Type B pancreatic cell (in vitro differentiated cells): ENCODE measurements at regions not wholly inside any gene's neighbourhood (a gene's known extent, or its start where the extent isn't known, plus 50 kb on each side); places are given as distances from the start of the nearest gene placed in this dataset.

ENCODE experiments used
- DNase-seq: peaks from one replicate; pipeline ENCODE4 v3.0.0; 2021; ENCODE audit warnings: mixed read lengths; ENCODE audit not compliant: unreplicated experiment; ENCODE audit errors: extremely low spot score
- H3K27ac Mint-ChIP-seq: 2 replicates; pipeline ENCODE4 v1.8.0; 2021; ENCODE audit warnings: mild to moderate bottlenecking, mixed read lengths
- H3K27me3 Mint-ChIP-seq: 2 replicates; pipeline ENCODE4 v1.8.0; 2021; ENCODE audit warnings: mixed read lengths
- H3K36me3 Mint-ChIP-seq: 2 replicates; pipeline ENCODE4 v1.8.0; 2021; ENCODE audit warnings: mixed read lengths
- H3K4me1 Mint-ChIP-seq: one replicate; pipeline ENCODE4 v1.8.0; 2021; ENCODE audit warnings: mixed read lengths; ENCODE audit not compliant: unreplicated experiment
- H3K4me3 Mint-ChIP-seq: 2 replicates; pipeline ENCODE4 v1.8.0; 2021; ENCODE audit warnings: mild to moderate bottlenecking, mixed read lengths
- H3K9me3 Mint-ChIP-seq: 2 replicates; pipeline ENCODE4 v1.8.0; 2021; ENCODE audit warnings: mixed read lengths
- TF ChIP-seq, protein P1 (sequence below): fragments of 200-600 bp; sonication (generic); conservative IDR thresholded peaks from 2 replicates; pipeline ENCODE4 v1.5.0; 2021; ENCODE audit warnings: antibody characterized with exemption, mild to moderate bottlenecking

DNA sequence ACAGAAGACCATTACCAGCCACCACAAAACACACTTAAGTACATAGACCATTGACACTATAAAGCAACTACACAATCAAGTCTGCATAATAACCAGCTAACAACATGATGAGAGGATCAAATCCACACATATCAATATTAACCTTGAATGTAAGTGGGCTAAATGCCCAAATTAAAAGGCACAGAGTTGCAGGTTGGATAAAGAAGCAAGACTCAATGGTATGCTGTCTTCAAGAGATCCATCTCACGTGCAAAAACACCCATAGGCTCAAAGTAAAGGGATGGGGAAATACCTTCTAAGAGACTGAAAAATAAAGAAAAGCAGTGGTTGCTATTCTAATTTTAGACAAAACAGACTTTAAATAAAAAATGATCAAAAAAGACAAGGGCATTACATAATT lies 113.6 kb upstream of the CD180 start:
- Mint-ChIP-seq H3K27ac (no peak overlapping the region), H3K36me3 (peaks cover 4% of the 10 kb centered on the region), H3K4me1 (peaks cover 21% of the 10 kb centered on the region), H3K9me3 (no peaks in the 10 kb centered on the region), H3K4me3 (no peak overlapping the region), H3K27me3 (peaks cover 3% of the 10 kb centered on the region)
- TF ChIP-seq, protein P1, sequence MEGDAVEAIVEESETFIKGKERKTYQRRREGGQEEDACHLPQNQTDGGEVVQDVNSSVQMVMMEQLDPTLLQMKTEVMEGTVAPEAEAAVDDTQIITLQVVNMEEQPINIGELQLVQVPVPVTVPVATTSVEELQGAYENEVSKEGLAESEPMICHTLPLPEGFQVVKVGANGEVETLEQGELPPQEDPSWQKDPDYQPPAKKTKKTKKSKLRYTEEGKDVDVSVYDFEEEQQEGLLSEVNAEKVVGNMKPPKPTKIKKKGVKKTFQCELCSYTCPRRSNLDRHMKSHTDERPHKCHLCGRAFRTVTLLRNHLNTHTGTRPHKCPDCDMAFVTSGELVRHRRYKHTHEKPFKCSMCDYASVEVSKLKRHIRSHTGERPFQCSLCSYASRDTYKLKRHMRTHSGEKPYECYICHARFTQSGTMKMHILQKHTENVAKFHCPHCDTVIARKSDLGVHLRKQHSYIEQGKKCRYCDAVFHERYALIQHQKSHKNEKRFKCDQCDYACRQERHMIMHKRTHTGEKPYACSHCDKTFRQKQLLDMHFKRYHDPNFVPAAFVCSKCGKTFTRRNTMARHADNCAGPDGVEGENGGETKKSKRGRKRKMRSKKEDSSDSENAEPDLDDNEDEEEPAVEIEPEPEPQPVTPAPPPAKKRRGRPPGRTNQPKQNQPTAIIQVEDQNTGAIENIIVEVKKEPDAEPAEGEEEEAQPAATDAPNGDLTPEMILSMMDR, result no peak
- no peak for DNase-seq

DNA sequence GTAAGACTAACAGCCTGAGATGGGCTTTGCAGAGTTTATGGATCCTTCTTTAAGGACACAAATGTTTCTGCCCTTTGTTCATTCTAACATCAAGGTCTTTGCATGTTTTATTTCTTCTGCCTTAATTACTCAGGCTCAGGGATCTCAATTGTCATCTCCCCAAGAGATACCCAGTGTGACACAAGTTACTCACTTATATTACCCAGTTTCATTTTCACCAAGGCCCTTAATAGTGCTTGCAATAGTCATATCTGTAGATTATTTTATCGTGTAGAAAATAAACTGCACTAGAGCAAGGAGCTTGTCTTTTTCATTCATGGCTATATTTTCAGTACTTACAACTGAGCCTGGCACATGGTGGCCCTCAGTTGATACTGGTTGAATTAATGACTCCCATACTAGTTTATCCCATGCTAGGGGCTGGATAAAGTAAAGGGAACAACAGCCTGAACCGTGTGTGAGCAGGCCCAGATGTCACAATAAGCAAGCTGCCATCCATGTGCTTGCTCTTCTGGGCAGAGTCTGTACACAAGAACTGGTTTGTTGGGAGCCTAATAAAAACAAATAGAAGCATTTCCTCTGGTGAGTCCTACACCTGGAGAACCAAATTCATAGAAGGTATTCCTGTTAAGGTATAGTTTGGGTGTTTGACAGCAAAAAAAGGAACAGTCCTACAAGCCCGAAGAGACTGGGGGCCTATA lies 112.5 kb upstream of the CD180 start:
- Mint-ChIP-seq H3K4me3 (no peak overlapping the region), H3K27ac (no peak overlapping the region), H3K36me3 (peaks cover 4% of the 10 kb centered on the region), H3K9me3 (no peaks in the 10 kb centered on the region), H3K27me3 (peaks cover 3% of the 10 kb centered on the region), H3K4me1 (peaks cover 28% of the 10 kb centered on the region)
- no peak for DNase-seq
- TF ChIP-seq, protein P1, result no peak

DNA sequence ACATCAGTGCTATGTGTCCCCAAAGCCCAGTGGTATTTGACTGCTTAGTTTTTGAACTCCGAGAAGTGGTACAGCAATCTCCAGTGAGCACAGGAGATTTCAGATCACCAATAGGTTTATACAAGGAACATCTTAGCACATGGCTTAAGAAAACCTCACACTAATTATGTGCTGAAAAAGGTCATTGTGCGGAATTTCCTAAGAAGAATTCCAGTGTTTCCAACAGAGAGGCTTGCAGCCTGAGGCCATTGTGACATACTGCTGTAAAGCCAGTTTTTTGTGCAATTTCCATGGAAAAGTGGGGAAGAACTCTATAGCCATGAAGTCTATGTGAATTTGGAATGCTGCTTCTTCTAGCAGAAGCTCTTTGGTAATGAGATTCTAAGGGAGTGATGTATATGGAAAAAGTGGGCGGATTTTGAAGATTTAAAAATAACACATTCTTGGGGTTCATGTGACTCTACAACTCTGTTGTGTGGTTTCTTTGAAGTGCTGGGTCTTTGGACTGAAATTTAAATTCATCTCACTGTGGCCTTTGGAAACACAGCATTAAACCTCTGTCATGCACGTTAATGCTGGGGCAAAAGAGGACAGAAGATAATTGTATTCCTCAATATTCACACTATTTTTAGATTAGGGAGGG lies 110.5 kb upstream of the CD180 start:
- no peak overlapping the region for H3K27ac Mint-ChIP-seq
- peaks cover 28% of the 10 kb centered on the region for H3K4me1 Mint-ChIP-seq
- H3K36me3 Mint-ChIP-seq, result peaks cover 4% of the 10 kb centered on the region
- H3K9me3 Mint-ChIP-seq, result no peaks in the 10 kb centered on the region
- H3K27me3 Mint-ChIP-seq, result peaks cover 3% of the 10 kb centered on the region
- TF ChIP-seq, protein P1, result no peak
- no peak for DNase-seq
- H3K4me3 Mint-ChIP-seq, result no peak overlapping the region

DNA sequence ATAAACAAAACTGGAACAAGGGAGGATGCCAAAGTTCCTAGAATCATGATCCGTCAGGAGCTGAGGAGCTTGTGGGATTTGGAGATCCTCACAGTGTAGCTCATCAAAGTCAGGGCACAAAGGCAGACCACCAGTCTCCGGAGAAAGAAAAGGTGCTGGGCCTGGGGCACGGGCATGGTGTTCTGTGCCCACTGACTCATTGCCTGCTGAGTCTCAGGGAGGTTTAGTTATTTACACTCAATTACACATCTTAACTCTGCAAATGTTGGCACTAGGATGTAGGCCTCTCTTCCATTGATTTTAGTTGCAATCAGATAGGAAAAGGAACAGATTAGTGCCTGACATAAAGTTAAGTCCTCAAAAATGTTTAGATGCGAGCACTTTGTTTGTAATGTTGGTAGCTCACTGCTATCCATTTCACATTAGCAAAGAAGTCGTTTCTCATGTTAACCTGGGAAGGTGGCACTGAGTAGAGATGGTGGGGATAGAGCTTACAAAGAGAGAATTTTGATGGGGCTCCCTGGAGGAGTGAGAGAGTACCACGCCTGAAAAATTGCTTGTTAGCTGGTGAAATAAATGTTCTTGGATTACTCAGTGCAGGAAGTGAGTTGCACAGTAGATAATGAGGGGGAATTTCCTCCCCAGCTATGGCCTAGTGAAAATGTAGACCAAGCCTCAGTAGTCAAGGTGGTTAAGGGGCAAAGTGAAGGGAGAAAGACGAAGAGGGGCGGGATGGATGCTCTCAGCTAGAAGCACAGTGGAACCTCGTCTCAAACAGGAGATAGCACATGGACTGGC lies 109.5 kb upstream of the CD180 start:
- no peak overlapping the region for H3K27ac Mint-ChIP-seq
- H3K4me1 Mint-ChIP-seq, result peaks cover 28% of the 10 kb centered on the region
- TF ChIP-seq, protein P1, result no peak
- DNase-seq, result no peak
- H3K9me3 Mint-ChIP-seq, result no peaks in the 10 kb centered on the region
- H3K4me3 Mint-ChIP-seq, result no peak overlapping the region
- H3K27me3 Mint-ChIP-seq, result peaks cover 3% of the 10 kb centered on the region
- H3K36me3 Mint-ChIP-seq, result peaks cover 4% of the 10 kb centered on the region

DNA sequence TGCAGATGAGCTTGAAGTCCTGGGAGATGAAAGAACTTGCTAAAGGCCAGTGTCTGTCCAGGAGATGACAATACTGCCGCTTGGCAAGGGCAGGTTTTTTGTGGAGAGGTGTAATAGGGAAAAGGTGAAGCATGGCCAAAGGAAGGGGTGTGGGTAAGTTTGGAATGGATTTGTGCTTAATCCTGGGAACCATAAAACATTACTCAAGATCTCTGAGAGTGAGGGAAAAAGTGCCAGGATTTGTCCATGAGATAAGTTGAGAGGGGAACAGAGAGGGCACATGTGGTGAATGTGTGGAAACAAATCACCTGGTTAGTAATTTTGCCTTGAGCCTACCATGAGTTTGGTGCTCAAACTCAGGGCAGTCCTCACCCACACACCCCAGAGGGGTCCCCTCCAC lies 108.8 kb upstream of the CD180 start:
- DNase-seq, result no peak
- Mint-ChIP-seq H3K4me3 (no peak overlapping the region), H3K27me3 (peaks cover 3% of the 10 kb centered on the region), H3K9me3 (no peaks in the 10 kb centered on the region), H3K36me3 (peaks cover 4% of the 10 kb centered on the region), H3K27ac (no peak overlapping the region), H3K4me1 (peaks cover 28% of the 10 kb centered on the region)
- TF ChIP-seq, protein P1, result no peak
